Gastrocnemius medialis (tissue), 4 donors: ENCODE measurements at regions not wholly inside any gene's neighbourhood (a gene's known extent, or its start where the extent isn't known, plus 50 kb on each side); places are given as distances from the start of the nearest gene placed in this dataset.

Experiments
- ATAC-seq, 2 donors: fragments of 150-250 bp; one replicate each; pipeline ENCODE4 v1.9.1; 2016
- DNase-seq, 2 donors: peaks; one replicate each; pipeline ENCODE4 v3.0.0-alpha.2; 2019
- H3K27ac ChIP-seq, 4 donors: fragments of 200-600 bp; sonication (generic); 1 replicate in 1 of 4; 2 replicates in 3 of 4; pipeline ENCODE4 v1.5.1; 2016 to 2018; ENCODE audit warnings: mild to moderate bottlenecking in 2 of 4, moderate library complexity in 1 of 4
- H3K27me3 ChIP-seq, 3 donors: fragments of 200-600 bp; sonication (generic) in 2 of 3; 1 replicate in 1 of 3; 2 replicates in 2 of 3; pipeline versions ENCODE4 v1.5.1 to v1.6.0; 2016 to 2019; ENCODE audit warnings: mild to moderate bottlenecking in 1 of 3, moderate library complexity in 1 of 3
- H3K36me3 ChIP-seq, 2 donors: fragments of 200-600 bp; sonication (generic) in 1 of 2; one replicate each; pipeline ENCODE4 v1.5.1; 2017 to 2018
- H3K4me1 ChIP-seq, 2 donors: fragments of 200-600 bp; sonication (generic) in 1 of 2; one replicate each; pipeline ENCODE4 v1.5.1; 2016 to 2017; ENCODE audit warnings: mild to moderate bottlenecking in 2 of 2
- H3K4me3 ChIP-seq, 4 donors: fragments of 200-600 bp; sonication (generic) in 3 of 4; 1 replicate in 1 of 4; 2 replicates in 3 of 4; pipeline ENCODE4 v1.5.1; 2016 to 2019; ENCODE audit warnings: mild to moderate bottlenecking in 2 of 4
- H3K9me3 ChIP-seq, 3 donors: fragments of 200-600 bp; sonication (generic) in 2 of 3; 1 replicate in 1 of 3; 2 replicates in 2 of 3; pipeline ENCODE4 v1.5.1; 2016 to 2019
- CTCF ChIP-seq, 5 experiments: fragments of 450-650 bp in 3 of 5; fragments of 200-600 bp in 2 of 5; sonication (generic) in 2 of 5; IDR thresholded peaks in 4 of 5; conservative IDR thresholded peaks in 1 of 5; 1 replicate in 4 of 5; 2 replicates in 1 of 5; pipeline ENCODE4 v1.5.1; 2016 to 2019; ENCODE audit warnings: antibody characterized with exemption in 5 of 5, mild to moderate bottlenecking in 3 of 5, moderate library complexity in 3 of 5
- POLR2A ChIP-seq, 2 donors: fragments of 450-650 bp; IDR thresholded peaks; one replicate each; pipeline ENCODE4 v1.6.1; 2017; ENCODE audit warnings: antibody characterized with exemption in 2 of 2, mild to moderate bottlenecking in 2 of 2, moderate library complexity in 2 of 2
- in situ Hi-C, 4 donors: fragments of 200-750 bp; cut with MboI; loops; one replicate each; pipeline versions ENCODE4 v1.15.0 to v1.8.0; 2017; ENCODE audit warnings: low sequenced_read_pairs in 4 of 4
- intact Hi-C: fragments of 100-400 bp; cut with DNase I; formaldehyde crosslinking; loops from one replicate; pipeline ENCODE4 v1.15.1; 2023; ENCODE audit warnings: low total_unique reads

DNA sequence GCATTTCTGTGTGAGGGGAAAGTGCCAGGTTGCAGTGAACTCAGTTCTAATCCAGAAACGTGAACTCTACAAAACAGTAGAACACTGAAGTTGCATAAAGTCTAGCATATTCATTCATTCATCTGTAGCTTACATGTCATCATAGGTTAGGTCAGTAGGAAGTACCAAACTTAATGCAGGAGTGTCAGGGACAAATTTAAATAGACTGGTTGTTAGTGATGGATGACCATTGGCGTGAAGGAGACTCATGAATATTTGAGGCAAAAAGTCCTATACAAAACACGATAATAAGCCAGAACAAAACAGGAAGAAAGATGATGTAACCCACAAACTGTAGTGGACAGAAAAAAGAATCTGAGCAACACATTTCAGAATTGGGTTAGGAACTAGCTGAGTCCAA lies 592.8 kb upstream of the PCDH10 start:
- ATAC-seq: no peak
- in situ Hi-C loops: no loop called here

GRCh38 chr4:132557660-132558059 lies 591.4 kb upstream of the PCDH10 start:
- DNase-seq (no peak), ATAC-seq (no peak)
- TF ChIP-seq POLR2A (IDR thresholded peaks at IDR 0.05): no peak
- no peak for TF ChIP-seq CTCF (IDR thresholded peaks at IDR 0.05 in 4 of 5, conservative IDR thresholded peaks at IDR 0.05 in 1 of 5)
- intact Hi-C loops: no loop called here
- in situ Hi-C loops: no loop called here
- H3K9me3 ChIP-seq: no peaks in the 10 kb centered on the region
- H3K27ac ChIP-seq: no peak overlapping the region
- H3K4me1 ChIP-seq: no peaks in the 10 kb centered on the region
- no peaks in the 10 kb centered on the region for H3K27me3 ChIP-seq
- H3K36me3 ChIP-seq: no peaks in the 10 kb centered on the region
- H3K4me3 ChIP-seq: no peak overlapping the region

More for the DNA sequence above, 592.8 kb upstream of the PCDH10 start:
- DNase-seq: no peak
- Histone ChIP-seq H3K4me3 (no peak overlapping the region), H3K36me3 (no peaks in the 10 kb centered on the region), H3K27ac (no peak overlapping the region), H3K4me1 (no peaks in the 10 kb centered on the region), H3K9me3 (no peaks in the 10 kb centered on the region), H3K27me3 (no peaks in the 10 kb centered on the region)
- TF ChIP-seq POLR2A (IDR thresholded peaks at IDR 0.05) (no peak), CTCF (IDR thresholded peaks at IDR 0.05 in 4 of 5, conservative IDR thresholded peaks at IDR 0.05 in 1 of 5) (no peak)
- intact Hi-C loops: no loop called here

DNA sequence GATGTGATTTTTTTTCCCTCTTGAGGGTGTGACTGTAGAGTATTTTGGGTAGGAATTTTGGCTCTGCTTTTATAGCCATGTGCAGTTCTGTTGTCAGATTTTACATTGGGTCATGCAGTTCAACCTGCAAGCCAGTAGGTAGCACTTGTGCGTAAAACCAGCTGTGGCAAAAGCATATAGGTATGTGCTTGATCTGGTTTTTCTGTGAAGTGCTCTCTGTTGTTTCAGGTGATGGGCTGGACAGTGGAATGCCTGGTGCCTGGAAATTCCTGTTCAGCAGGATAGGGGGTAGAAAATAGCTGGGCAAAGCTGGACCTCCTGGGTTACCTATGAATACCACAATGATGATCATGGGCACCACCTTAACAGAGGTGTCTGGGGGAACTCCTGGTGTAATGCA lies 584.2 kb upstream of the PCDH10 start:
- no peak for ATAC-seq
- Histone ChIP-seq H3K36me3 (no peaks in the 10 kb centered on the region), H3K27me3 (no peaks in the 10 kb centered on the region), H3K4me3 (no peak overlapping the region), H3K4me1 (no peaks in the 10 kb centered on the region), H3K27ac (no peak overlapping the region), H3K9me3 (no peaks in the 10 kb centered on the region)
- no peak for TF ChIP-seq POLR2A (IDR thresholded peaks at IDR 0.05)
- no peak for TF ChIP-seq CTCF (IDR thresholded peaks at IDR 0.05 in 4 of 5, conservative IDR thresholded peaks at IDR 0.05 in 1 of 5)
- DNase-seq: no peak
- intact Hi-C loops: no loop called here
- in situ Hi-C loops: no loop called here

DNA sequence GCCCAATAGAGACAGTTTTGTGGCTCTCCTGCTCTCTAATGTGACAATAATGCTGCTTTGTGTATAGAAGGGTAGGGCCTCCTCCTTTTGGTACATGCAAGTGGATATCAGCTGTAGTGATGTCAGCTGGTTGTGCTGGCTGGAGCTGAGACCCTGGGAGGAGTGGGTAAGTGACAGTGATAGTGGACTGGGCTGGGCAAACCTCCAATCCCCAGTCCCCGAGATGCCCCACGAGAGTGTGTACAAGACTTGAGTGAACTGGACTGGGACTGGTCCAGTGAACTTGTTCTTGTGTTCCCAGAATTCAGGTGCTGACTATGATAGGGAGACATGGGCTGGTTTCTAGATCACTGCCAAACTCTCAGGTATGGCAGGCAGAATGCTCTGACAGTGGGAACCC lies 583.6 kb upstream of the PCDH10 start:
- no peaks in the 10 kb centered on the region for H3K27me3 ChIP-seq
- ATAC-seq (no peak), DNase-seq (no peak)
- H3K4me1 ChIP-seq: no peaks in the 10 kb centered on the region
- in situ Hi-C loops (no loop called here), intact Hi-C loops (no loop called here)
- no peaks in the 10 kb centered on the region for H3K9me3 ChIP-seq
- no peak overlapping the region for H3K27ac ChIP-seq
- no peaks in the 10 kb centered on the region for H3K36me3 ChIP-seq
- TF ChIP-seq CTCF (IDR thresholded peaks at IDR 0.05 in 4 of 5, conservative IDR thresholded peaks at IDR 0.05 in 1 of 5) (no peak), POLR2A (IDR thresholded peaks at IDR 0.05) (no peak)
- no peak overlapping the region for H3K4me3 ChIP-seq

GRCh38 chr4:132572210-132572609 lies 576.9 kb upstream of the PCDH10 start:
- H3K36me3 ChIP-seq: no peaks in the 10 kb centered on the region
- ATAC-seq: no peak
- no peaks in the 10 kb centered on the region for H3K4me1 ChIP-seq
- no peak overlapping the region for H3K4me3 ChIP-seq
- no peak for TF ChIP-seq CTCF (IDR thresholded peaks at IDR 0.05 in 4 of 5, conservative IDR thresholded peaks at IDR 0.05 in 1 of 5)
- no peak for TF ChIP-seq POLR2A (IDR thresholded peaks at IDR 0.05)
- in situ Hi-C loops: no loop called here
- no peak for DNase-seq
- H3K9me3 ChIP-seq: no peaks in the 10 kb centered on the region
- no peaks in the 10 kb centered on the region for H3K27me3 ChIP-seq
- H3K27ac ChIP-seq: no peak overlapping the region
- intact Hi-C loops: no loop called here
